HEK293T (cell line): ENCODE measurements at regions not wholly inside any gene's neighbourhood (a gene's known extent, or its start where the extent isn't known, plus 50 kb on each side); places are given as distances from the start of the nearest gene placed in this dataset.

ENCODE experiments used
- CTCF ChIA-PET: fragments of 350-600 bp; formaldehyde crosslinking; extraction: SDS; loops from one replicate; lab custom pipeline; 2021; ENCODE audit warnings: antibody characterized with exemption, inconsistent platforms; lab: Yijun Ruan, JAX
- POLR2A ChIA-PET: fragments of 350-600 bp; formaldehyde crosslinking; extraction: SDS; loops from one replicate; lab custom pipeline; 2020; ENCODE audit warnings: antibody characterized with exemption, inconsistent platforms; lab: Yijun Ruan, JAX
- DNase-seq: peaks from one replicate; pipeline ENCODE4 v3.0.0; 2012; ENCODE audit warnings: mixed read lengths; ENCODE audit errors: extremely low spot score
- ARNT ChIP-seq: fragments of 450-650 bp; IDR thresholded peaks from 2 replicates; pipeline ENCODE4 v1.6.1; 2017; ENCODE audit warnings: mild to moderate bottlenecking
- BHLHE40 ChIP-seq: fragments of 450-650 bp; IDR thresholded peaks from 2 replicates; pipeline ENCODE4 v1.6.1; 2016; ENCODE audit warnings: mild to moderate bottlenecking, moderate library complexity, borderline replicate concordance
- CTBP1 ChIP-seq: fragments of 450-650 bp; IDR thresholded peaks from 2 replicates; pipeline ENCODE4 v1.6.1; 2016; ENCODE audit warnings: borderline replicate concordance
- ELF4 ChIP-seq: fragments of 450-650 bp; IDR thresholded peaks from 2 replicates; pipeline ENCODE4 v1.6.1; 2017; ENCODE audit warnings: antibody characterized with exemption
- FOXA1 ChIP-seq: fragments of 450-650 bp; IDR thresholded peaks from 2 replicates; pipeline ENCODE4 v1.6.1; 2016; ENCODE audit warnings: mild to moderate bottlenecking
- FOXK2 ChIP-seq: fragments of 450-650 bp; IDR thresholded peaks from 2 replicates; pipeline ENCODE4 v1.6.1; 2016; ENCODE audit warnings: mild to moderate bottlenecking
- FOXM1 ChIP-seq: fragments of 450-650 bp; IDR thresholded peaks from 2 replicates; pipeline ENCODE4 v1.6.1; 2017; ENCODE audit warnings: mild to moderate bottlenecking, borderline replicate concordance
- HDGF ChIP-seq: fragments of 450-650 bp; IDR thresholded peaks from 2 replicates; pipeline ENCODE4 v1.6.1; 2017; ENCODE audit warnings: antibody characterized with exemption, borderline replicate concordance
- L3MBTL2 ChIP-seq: fragments of 450-650 bp; conservative IDR thresholded peaks from 2 replicates; pipeline ENCODE4 v1.6.1; 2016; ENCODE audit warnings: mild to moderate bottlenecking
- LEF1 ChIP-seq: fragments of 450-650 bp; IDR thresholded peaks from 2 replicates; pipeline ENCODE4 v1.6.1; 2017; ENCODE audit warnings: mild to moderate bottlenecking, borderline replicate concordance
- NFRKB ChIP-seq: fragments of 450-650 bp; IDR thresholded peaks from 2 replicates; pipeline ENCODE4 v1.6.1; 2016; ENCODE audit warnings: mild to moderate bottlenecking, moderate library complexity
- PKNOX1 ChIP-seq: fragments of 450-650 bp; IDR thresholded peaks from 2 replicates; pipeline ENCODE4 v1.6.1; 2016
- SP1 ChIP-seq: fragments of 450-650 bp; IDR thresholded peaks from 2 replicates; pipeline ENCODE4 v1.6.1; 2017
- SUZ12 ChIP-seq: fragments of 450-650 bp; IDR thresholded peaks from 2 replicates; pipeline ENCODE4 v1.6.1; 2016; ENCODE audit warnings: mild to moderate bottlenecking
- TARDBP ChIP-seq: fragments of 450-650 bp; IDR thresholded peaks from 2 replicates; pipeline ENCODE4 v1.6.1; 2016
- ZNF384 ChIP-seq: fragments of 450-650 bp; IDR thresholded peaks from 2 replicates; pipeline ENCODE4 v1.6.1; 2016

- no peak for TF ChIP-seq TARDBP
- no peak for TF ChIP-seq FOXK2
- TF ChIP-seq BHLHE40 = no peak
- no peak for TF ChIP-seq ZNF384
- TF ChIP-seq CTBP1 = no peak
- ChIA-PET CTCF (no interaction called here), POLR2A (no interaction called here)
- no peak for DNase-seq
These were observed 79.7 kb downstream of the AIPL1 start for GRCh38 chr17:6355196-6355595.

- DNase-seq = no peak
- CTCF ChIA-PET = no interaction called here
- TF ChIP-seq ZNF384 (no peak), PKNOX1 (no peak), L3MBTL2 (no peak), SUZ12 (no peak), ARNT (no peak), CTBP1 (no peak), FOXM1 (no peak), TARDBP (no peak)
- POLR2A ChIA-PET = no interaction called here
These were observed 81.9 kb downstream of the AIPL1 start for GRCh38 chr17:6352801-6353560.

- ChIA-PET CTCF (no interaction called here), POLR2A (no interaction called here)
- TF ChIP-seq BHLHE40 = no peak
- TF ChIP-seq FOXK2 = no peak
- TF ChIP-seq SUZ12 = no peak
- TF ChIP-seq FOXA1 = no peak
- no peak for TF ChIP-seq NFRKB
- no peak for TF ChIP-seq ZNF384
- TF ChIP-seq CTBP1 = no peak
- TF ChIP-seq TARDBP = no peak
- TF ChIP-seq SP1 = no peak
- TF ChIP-seq ELF4 = no peak
- no peak for TF ChIP-seq LEF1
- TF ChIP-seq FOXM1 = no peak
- no peak for TF ChIP-seq ARNT
- no peak for DNase-seq
These were observed 82.9 kb downstream of the AIPL1 start for GRCh38 chr17:6352016-6352415.

GRCh38 chr17:6350806-6351205 lies 84.1 kb downstream of the AIPL1 start:
- TF ChIP-seq PKNOX1 (no peak), FOXM1 (no peak), FOXA1 (no peak)
- ChIA-PET CTCF (no interaction called here), POLR2A (no interaction called here)
- DNase-seq = no peak

GRCh38 chr17:6348891-6349290 lies 86.0 kb downstream of the AIPL1 start:
- ChIA-PET POLR2A (no interaction called here), CTCF (no interaction called here)
- no peak for DNase-seq
- TF ChIP-seq ARNT = no peak
- TF ChIP-seq HDGF = no peak
- TF ChIP-seq TARDBP = no peak
- TF ChIP-seq PKNOX1 = no peak
- no peak for TF ChIP-seq FOXA1
- TF ChIP-seq SUZ12 = no peak
- TF ChIP-seq L3MBTL2 = no peak
- TF ChIP-seq NFRKB = no peak

- no peak for TF ChIP-seq ELF4
- no peak for TF ChIP-seq ARNT
- no peak for TF ChIP-seq FOXK2
- no peak for TF ChIP-seq SUZ12
- no peak for TF ChIP-seq LEF1
- TF ChIP-seq L3MBTL2 = no peak
- no peak for TF ChIP-seq SP1
- no peak for TF ChIP-seq HDGF
- TF ChIP-seq FOXA1 = no peak
- TF ChIP-seq ZNF384 = no peak
- TF ChIP-seq FOXM1 = no peak
- TF ChIP-seq BHLHE40 = no peak
- no peak for TF ChIP-seq CTBP1
- ChIA-PET CTCF (no interaction called here), POLR2A (no interaction called here)
- no peak for DNase-seq
These were observed 87.1 kb downstream of the AIPL1 start for GRCh38 chr17:6347776-6348175.

GRCh38 chr17:6346986-6347385 lies 87.9 kb downstream of the AIPL1 start:
- POLR2A ChIA-PET = no interaction called here
- no peak for TF ChIP-seq CTBP1
- TF ChIP-seq ZNF384 = no peak
- no peak for DNase-seq
- CTCF ChIA-PET = no interaction called here
